ENCODE measurements at regions not wholly inside any gene's neighbourhood (a gene's known extent, or its start where the extent isn't known, plus 50 kb on each side); places are given as distances from the start of the nearest gene placed in this dataset.

DNA sequence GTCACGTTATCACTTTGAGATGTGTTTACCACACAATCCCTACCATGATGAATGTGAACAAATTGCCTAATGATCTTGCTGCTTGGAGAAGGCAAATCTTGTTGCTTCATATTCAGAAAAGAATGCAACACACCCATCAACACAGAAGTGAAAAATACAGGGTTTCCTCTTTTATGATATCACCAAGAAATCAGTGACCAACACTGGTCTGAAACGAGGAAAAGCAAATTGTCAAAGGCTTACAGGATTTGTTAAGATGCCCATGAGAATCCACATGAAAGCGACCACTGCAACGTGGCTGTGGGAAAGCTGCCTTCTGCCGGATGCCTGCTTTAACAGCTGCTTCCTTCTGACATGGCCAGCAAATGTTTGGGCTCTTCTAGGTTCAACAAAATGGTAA, 397.6 kb upstream of the LRATD1 start:
- Histone ChIP-seq H2AFZ (ENCODE audit: low read length) (no peak overlapping the region), H4K20me1 (ENCODE audit: control insufficient read depth, extremely low read depth, insufficient read depth, low read length) (no peaks in the 10 kb centered on the region)

GRCh38 chr2:14235667-14236066, 396.9 kb upstream of the LRATD1 start:
- H3K27me3 ChIP-seq (ENCODE audit: control insufficient read depth, insufficient read depth, low read length) = no peaks in the 10 kb centered on the region
- no peak overlapping the region for H2AFZ ChIP-seq (ENCODE audit: low read length)
- H3K79me2 ChIP-seq (ENCODE audit: control insufficient read depth, insufficient read depth, low read length) = no peaks in the 10 kb centered on the region
- no peaks in the 10 kb centered on the region for H4K20me1 ChIP-seq (ENCODE audit: control insufficient read depth, extremely low read depth, insufficient read depth, low read length)
- TF ChIP-seq EZH2 (IDR thresholded peaks at IDR 0.05; ENCODE audit: low read length, missing control alignments) = no peak
- H3K4me3 ChIP-seq (replicated peaks in 1 of 4; ENCODE audit: control extremely low read depth in 1 of 4, insufficient read depth in 1 of 4, low read depth in 3 of 4, low read length in 4 of 4) = no peak overlapping the region
- no peaks in the 10 kb centered on the region for H3K36me3 ChIP-seq (ENCODE audit: control insufficient read depth, insufficient read depth, low read length)
- H3K4me2 ChIP-seq (ENCODE audit: extremely low read depth, insufficient read depth, low read length) = no peak overlapping the region
- no peak overlapping the region for H3K9ac ChIP-seq (ENCODE audit: insufficient read depth, low read length)
- H3K9me3 ChIP-seq (ENCODE audit: control insufficient read depth, insufficient read depth, low read depth, low read length) = no peaks in the 10 kb centered on the region
- no peak for DNase-seq (ENCODE audit: low read depth in 2 of 2)
- H3K27ac ChIP-seq (ENCODE audit: insufficient read depth, low read length) = no peak overlapping the region
- H3K4me1 ChIP-seq (ENCODE audit: control insufficient read depth, extremely low read depth, insufficient read depth, low read length) = no peaks in the 10 kb centered on the region

More for the DNA sequence above, 397.6 kb upstream of the LRATD1 start:
- H3K27me3 ChIP-seq (ENCODE audit: control insufficient read depth, insufficient read depth, low read length) = no peaks in the 10 kb centered on the region
- H3K36me3 ChIP-seq (ENCODE audit: control insufficient read depth, insufficient read depth, low read length) = no peaks in the 10 kb centered on the region
- no peaks in the 10 kb centered on the region for H3K4me1 ChIP-seq (ENCODE audit: control insufficient read depth, extremely low read depth, insufficient read depth, low read length)
- H3K9ac ChIP-seq (ENCODE audit: insufficient read depth, low read length) = no peak overlapping the region
- H3K79me2 ChIP-seq (ENCODE audit: control insufficient read depth, insufficient read depth, low read length) = no peaks in the 10 kb centered on the region
- no peak overlapping the region for H3K4me2 ChIP-seq (ENCODE audit: extremely low read depth, insufficient read depth, low read length)
- no peak for TF ChIP-seq EZH2 (IDR thresholded peaks at IDR 0.05; ENCODE audit: low read length, missing control alignments)
- TF ChIP-seq CTCF (conservative IDR thresholded peaks at IDR 0.05 in 1 of 2, IDR thresholded peaks at IDR 0.05 in 1 of 2; ENCODE audit: low read depth in 1 of 2, low read length in 2 of 2) = no peak
- no peaks in the 10 kb centered on the region for H3K9me3 ChIP-seq (ENCODE audit: control insufficient read depth, insufficient read depth, low read depth, low read length)
- no peak overlapping the region for H3K27ac ChIP-seq (ENCODE audit: insufficient read depth, low read length)
- no peak overlapping the region for H3K4me3 ChIP-seq (replicated peaks in 1 of 4; ENCODE audit: control extremely low read depth in 1 of 4, insufficient read depth in 1 of 4, low read depth in 3 of 4, low read length in 4 of 4)
- no peak for DNase-seq (ENCODE audit: low read depth in 2 of 2)

GRCh38 chr2:14237902-14238301, 394.6 kb upstream of the LRATD1 start:
- H3K9ac ChIP-seq (ENCODE audit: insufficient read depth, low read length) = no peak overlapping the region
- TF ChIP-seq EZH2 (IDR thresholded peaks at IDR 0.05; ENCODE audit: low read length, missing control alignments) (no peak), CTCF (conservative IDR thresholded peaks at IDR 0.05 in 1 of 2, IDR thresholded peaks at IDR 0.05 in 1 of 2; ENCODE audit: low read depth in 1 of 2, low read length in 2 of 2) (no peak)
- DNase-seq (ENCODE audit: low read depth in 2 of 2) = no peak

More at GRCh38 chr2:14237902-14238301, 394.6 kb upstream of the LRATD1 start:
- H3K27ac ChIP-seq (ENCODE audit: insufficient read depth, low read length) = no peak overlapping the region
- no peaks in the 10 kb centered on the region for H4K20me1 ChIP-seq (ENCODE audit: control insufficient read depth, extremely low read depth, insufficient read depth, low read length)
- no peaks in the 10 kb centered on the region for H3K4me1 ChIP-seq (ENCODE audit: control insufficient read depth, extremely low read depth, insufficient read depth, low read length)
- no peaks in the 10 kb centered on the region for H3K27me3 ChIP-seq (ENCODE audit: control insufficient read depth, insufficient read depth, low read length)
- no peak overlapping the region for H3K4me3 ChIP-seq (replicated peaks in 1 of 4; ENCODE audit: control extremely low read depth in 1 of 4, insufficient read depth in 1 of 4, low read depth in 3 of 4, low read length in 4 of 4)
- H3K4me2 ChIP-seq (ENCODE audit: extremely low read depth, insufficient read depth, low read length) = no peak overlapping the region
- no peak overlapping the region for H2AFZ ChIP-seq (ENCODE audit: low read length)
- H3K9me3 ChIP-seq (ENCODE audit: control insufficient read depth, insufficient read depth, low read depth, low read length) = no peaks in the 10 kb centered on the region
- H3K36me3 ChIP-seq (ENCODE audit: control insufficient read depth, insufficient read depth, low read length) = no peaks in the 10 kb centered on the region
- H3K79me2 ChIP-seq (ENCODE audit: control insufficient read depth, insufficient read depth, low read length) = no peaks in the 10 kb centered on the region
